Lower lobe of right lung (tissue), 2 donors: ENCODE measurements at regions not wholly inside any gene's neighbourhood (a gene's known extent, or its start where the extent isn't known, plus 50 kb on each side); places are given as distances from the start of the nearest gene placed in this dataset.

ENCODE experiments used
- ATAC-seq, 2 donors: fragments of 200-7000 bp; cut with Tn5 transposase; one replicate each; pipeline ENCODE4 v1.9.1; 2020 to 2022; ENCODE audit warnings: mild to moderate bottlenecking in 2 of 2, moderate library complexity in 2 of 2
- DNase-seq: peaks from one replicate; pipeline ENCODE4 v3.0.0-alpha.2; 2020
- H3K27ac ChIP-seq: fragments of 200-600 bp; one replicate; pipeline ENCODE4 v1.8.0; 2022
- H3K27me3 ChIP-seq: fragments of 200-600 bp; one replicate; pipeline ENCODE4 v1.8.0; 2022; ENCODE audit warnings: low read depth
- H3K36me3 ChIP-seq: fragments of 200-600 bp; one replicate; pipeline ENCODE4 v1.8.0; 2022; ENCODE audit warnings: mild to moderate bottlenecking
- H3K4me1 ChIP-seq: fragments of 200-600 bp; one replicate; pipeline ENCODE4 v1.8.0; 2022
- H3K4me3 ChIP-seq: fragments of 200-600 bp; one replicate; pipeline ENCODE4 v1.8.0; 2022; ENCODE audit warnings: mild to moderate bottlenecking
- H3K9me3 ChIP-seq: fragments of 200-600 bp; one replicate; pipeline ENCODE4 v1.8.0; 2022
- intact Hi-C: fragments of 100-400 bp; cut with DNase I; formaldehyde crosslinking; loops from one replicate; pipeline ENCODE4 v1.11.0; 2022
- TF ChIP-seq, protein P1 (sequence below): fragments of 200-600 bp; IDR thresholded peaks from one replicate; pipeline ENCODE4 v1.8.0; 2022; ENCODE audit warnings: antibody characterized with exemption, mild to moderate bottlenecking
- donor health status: DM: no; HTN: yes; CAD: no; lungs with severe emphysema.

- no peak for DNase-seq
Observed at GRCh38 chr18:22253676-22254075, 84.3 kb downstream of the GATA6 start.

DNA sequence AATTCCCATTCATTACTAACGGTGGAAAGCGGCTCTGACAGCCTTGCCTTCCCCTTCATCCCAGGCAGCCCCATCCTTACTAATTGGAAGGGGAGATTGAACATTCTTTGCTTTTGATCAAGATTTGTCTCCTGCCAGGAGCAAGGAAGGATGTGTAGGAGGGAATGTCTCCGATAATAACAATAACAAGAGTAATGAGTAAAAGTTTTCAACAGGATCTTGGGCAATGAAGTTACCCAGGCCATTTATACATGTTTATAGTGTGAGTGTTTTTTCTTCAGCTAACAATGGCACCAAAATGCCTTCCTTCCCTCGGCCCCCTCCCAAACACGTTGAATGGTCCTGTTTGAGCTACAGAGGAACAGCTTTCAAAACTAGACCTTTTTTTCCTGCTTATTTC, 83.8 kb downstream of the GATA6 start:
- ATAC-seq: peak in 1 of 2 donors; percentile 23
- peak overlapping the region; percentile 73 for H3K27ac ChIP-seq

More at GRCh38 chr18:22253676-22254075, 84.3 kb downstream of the GATA6 start:
- Histone ChIP-seq H3K9me3 (no peaks in the 10 kb centered on the region), H3K4me1 (peaks cover 15% of the 10 kb centered on the region), H3K27me3 (no peaks in the 10 kb centered on the region), H3K36me3 (no peaks in the 10 kb centered on the region), H3K27ac (peak overlapping the region; percentile 73), H3K4me3 (no peak overlapping the region)
- ATAC-seq: peak; percentile 49 to 69
- TF ChIP-seq, protein P1, sequence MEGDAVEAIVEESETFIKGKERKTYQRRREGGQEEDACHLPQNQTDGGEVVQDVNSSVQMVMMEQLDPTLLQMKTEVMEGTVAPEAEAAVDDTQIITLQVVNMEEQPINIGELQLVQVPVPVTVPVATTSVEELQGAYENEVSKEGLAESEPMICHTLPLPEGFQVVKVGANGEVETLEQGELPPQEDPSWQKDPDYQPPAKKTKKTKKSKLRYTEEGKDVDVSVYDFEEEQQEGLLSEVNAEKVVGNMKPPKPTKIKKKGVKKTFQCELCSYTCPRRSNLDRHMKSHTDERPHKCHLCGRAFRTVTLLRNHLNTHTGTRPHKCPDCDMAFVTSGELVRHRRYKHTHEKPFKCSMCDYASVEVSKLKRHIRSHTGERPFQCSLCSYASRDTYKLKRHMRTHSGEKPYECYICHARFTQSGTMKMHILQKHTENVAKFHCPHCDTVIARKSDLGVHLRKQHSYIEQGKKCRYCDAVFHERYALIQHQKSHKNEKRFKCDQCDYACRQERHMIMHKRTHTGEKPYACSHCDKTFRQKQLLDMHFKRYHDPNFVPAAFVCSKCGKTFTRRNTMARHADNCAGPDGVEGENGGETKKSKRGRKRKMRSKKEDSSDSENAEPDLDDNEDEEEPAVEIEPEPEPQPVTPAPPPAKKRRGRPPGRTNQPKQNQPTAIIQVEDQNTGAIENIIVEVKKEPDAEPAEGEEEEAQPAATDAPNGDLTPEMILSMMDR: no peak
- intact Hi-C loops: no loop called here

More for the DNA sequence above, 83.8 kb downstream of the GATA6 start:
- H3K27me3 ChIP-seq: no peaks in the 10 kb centered on the region
- no peak overlapping the region for H3K4me3 ChIP-seq
- no peak for DNase-seq
- H3K36me3 ChIP-seq: no peaks in the 10 kb centered on the region
- intact Hi-C loops: no loop called here
- H3K9me3 ChIP-seq: no peaks in the 10 kb centered on the region
- H3K4me1 ChIP-seq: peaks cover 15% of the 10 kb centered on the region
- TF ChIP-seq, protein P1: no peak
